ENCODE measurements at regions not wholly inside any gene's neighbourhood (a gene's known extent, or its start where the extent isn't known, plus 50 kb on each side); places are given as distances from the start of the nearest gene placed in this dataset.

- H3K36me3 Mint-ChIP-seq: no peaks in the 10 kb centered on the region
- peaks cover 9% of the 10 kb centered on the region for H3K9me3 Mint-ChIP-seq (ENCODE audit: low read depth)
- H3K27me3 Mint-ChIP-seq: peaks cover 2% of the 10 kb centered on the region
- H3K27ac Mint-ChIP-seq: no peak overlapping the region
- H3K4me3 Mint-ChIP-seq: no peak overlapping the region
- no peaks in the 10 kb centered on the region for H3K4me1 Mint-ChIP-seq (ENCODE audit: low read depth)
Observed at GRCh38 chr12:127771546-127771945, 495.4 kb upstream of the TMEM132C start.

- Mint-ChIP-seq H3K36me3 (no peaks in the 10 kb centered on the region), H3K27me3 (peaks cover 2% of the 10 kb centered on the region), H3K4me1 (ENCODE audit: low read depth) (no peaks in the 10 kb centered on the region), H3K9me3 (ENCODE audit: low read depth) (peaks cover 9% of the 10 kb centered on the region), H3K4me3 (no peak overlapping the region), H3K27ac (no peak overlapping the region)
Observed at GRCh38 chr12:127773520-127773919, 493.4 kb upstream of the TMEM132C start.

GRCh38 chr12:127774828-127775227 is 492.1 kb upstream of the TMEM132C start:
- H3K27ac Mint-ChIP-seq: no peak overlapping the region
- no peak overlapping the region for H3K4me3 Mint-ChIP-seq
- H3K9me3 Mint-ChIP-seq (ENCODE audit: low read depth): peaks cover 9% of the 10 kb centered on the region
- no peaks in the 10 kb centered on the region for H3K36me3 Mint-ChIP-seq
- H3K27me3 Mint-ChIP-seq: peaks cover 2% of the 10 kb centered on the region
- H3K4me1 Mint-ChIP-seq (ENCODE audit: low read depth): no peaks in the 10 kb centered on the region

GRCh38 chr12:127779301-127780045 is 487.5 kb upstream of the TMEM132C start:
- Mint-ChIP-seq H3K27me3 (no peaks in the 10 kb centered on the region), H3K27ac (no peak overlapping the region), H3K4me1 (ENCODE audit: low read depth) (no peaks in the 10 kb centered on the region), H3K36me3 (no peaks in the 10 kb centered on the region), H3K9me3 (ENCODE audit: low read depth) (peaks cover 4% of the 10 kb centered on the region), H3K4me3 (no peak overlapping the region)

- no peaks in the 10 kb centered on the region for H3K36me3 Mint-ChIP-seq
- no peaks in the 10 kb centered on the region for H3K4me1 Mint-ChIP-seq (ENCODE audit: low read depth)
- peaks cover 5% of the 10 kb centered on the region for H3K9me3 Mint-ChIP-seq (ENCODE audit: low read depth)
- H3K27me3 Mint-ChIP-seq: no peaks in the 10 kb centered on the region
- no peak overlapping the region for H3K27ac Mint-ChIP-seq
- H3K4me3 Mint-ChIP-seq: no peak overlapping the region
Observed at GRCh38 chr12:127780881-127781280, 486.1 kb upstream of the TMEM132C start.

GRCh38 chr12:127781336-127781735 is 485.6 kb upstream of the TMEM132C start:
- Mint-ChIP-seq H3K27me3 (no peaks in the 10 kb centered on the region), H3K27ac (no peak overlapping the region), H3K4me1 (ENCODE audit: low read depth) (no peaks in the 10 kb centered on the region), H3K9me3 (ENCODE audit: low read depth) (peaks cover 5% of the 10 kb centered on the region), H3K4me3 (no peak overlapping the region), H3K36me3 (no peaks in the 10 kb centered on the region)

GRCh38 chr12:127785540-127785939 is 481.4 kb upstream of the TMEM132C start:
- H3K27me3 Mint-ChIP-seq: no peaks in the 10 kb centered on the region
- H3K9me3 Mint-ChIP-seq (ENCODE audit: low read depth): peaks cover 5% of the 10 kb centered on the region
- no peaks in the 10 kb centered on the region for H3K36me3 Mint-ChIP-seq
- H3K27ac Mint-ChIP-seq: no peak overlapping the region
- no peaks in the 10 kb centered on the region for H3K4me1 Mint-ChIP-seq (ENCODE audit: low read depth)
- H3K4me3 Mint-ChIP-seq: no peak overlapping the region

- Mint-ChIP-seq H3K27ac (no peak overlapping the region), H3K27me3 (no peaks in the 10 kb centered on the region), H3K4me1 (ENCODE audit: low read depth) (no peaks in the 10 kb centered on the region), H3K9me3 (ENCODE audit: low read depth) (peaks cover 5% of the 10 kb centered on the region), H3K4me3 (no peak overlapping the region), H3K36me3 (no peaks in the 10 kb centered on the region)
Observed at GRCh38 chr12:127785986-127786590, 480.9 kb upstream of the TMEM132C start.

- Mint-ChIP-seq H3K4me1 (ENCODE audit: low read depth) (no peaks in the 10 kb centered on the region), H3K27me3 (no peaks in the 10 kb centered on the region), H3K36me3 (no peaks in the 10 kb centered on the region), H3K27ac (no peak overlapping the region), H3K9me3 (ENCODE audit: low read depth) (peaks cover 5% of the 10 kb centered on the region), H3K4me3 (no peak overlapping the region)
Observed at GRCh38 chr12:127787544-127787943, 479.4 kb upstream of the TMEM132C start.

- H3K27ac Mint-ChIP-seq: no peak overlapping the region
- H3K4me3 Mint-ChIP-seq: no peak overlapping the region
- H3K4me1 Mint-ChIP-seq (ENCODE audit: low read depth): no peaks in the 10 kb centered on the region
- H3K36me3 Mint-ChIP-seq: no peaks in the 10 kb centered on the region
- no peaks in the 10 kb centered on the region for H3K27me3 Mint-ChIP-seq
- peaks cover 7% of the 10 kb centered on the region for H3K9me3 Mint-ChIP-seq (ENCODE audit: low read depth)
Observed at GRCh38 chr12:127790376-127790775, 476.6 kb upstream of the TMEM132C start.

GRCh38 chr12:127791217-127791616 is 475.8 kb upstream of the TMEM132C start:
- peaks cover 7% of the 10 kb centered on the region for H3K9me3 Mint-ChIP-seq (ENCODE audit: low read depth)
- no peak overlapping the region for H3K27ac Mint-ChIP-seq
- no peaks in the 10 kb centered on the region for H3K36me3 Mint-ChIP-seq
- H3K4me3 Mint-ChIP-seq: no peak overlapping the region
- no peaks in the 10 kb centered on the region for H3K4me1 Mint-ChIP-seq (ENCODE audit: low read depth)
- no peaks in the 10 kb centered on the region for H3K27me3 Mint-ChIP-seq

GRCh38 chr12:127797918-127798317 is 469.1 kb upstream of the TMEM132C start:
- Mint-ChIP-seq H3K4me3 (no peak overlapping the region), H3K27me3 (no peaks in the 10 kb centered on the region), H3K4me1 (ENCODE audit: low read depth) (no peaks in the 10 kb centered on the region), H3K36me3 (no peaks in the 10 kb centered on the region), H3K9me3 (ENCODE audit: low read depth) (peaks cover 7% of the 10 kb centered on the region), H3K27ac (no peak overlapping the region)

GRCh38 chr12:127802271-127802670 is 464.7 kb upstream of the TMEM132C start:
- Mint-ChIP-seq H3K36me3 (no peaks in the 10 kb centered on the region), H3K27me3 (no peaks in the 10 kb centered on the region), H3K4me3 (no peak overlapping the region), H3K4me1 (ENCODE audit: low read depth) (no peaks in the 10 kb centered on the region), H3K9me3 (ENCODE audit: low read depth) (no peaks in the 10 kb centered on the region), H3K27ac (no peak overlapping the region)

- Mint-ChIP-seq H3K27ac (no peak overlapping the region), H3K36me3 (no peaks in the 10 kb centered on the region), H3K9me3 (ENCODE audit: low read depth) (no peaks in the 10 kb centered on the region), H3K4me3 (no peak overlapping the region), H3K4me1 (ENCODE audit: low read depth) (no peaks in the 10 kb centered on the region), H3K27me3 (no peaks in the 10 kb centered on the region)
Observed at GRCh38 chr12:127803545-127803944, 463.4 kb upstream of the TMEM132C start.

GRCh38 chr12:127809275-127809674 is 457.7 kb upstream of the TMEM132C start:
- no peaks in the 10 kb centered on the region for H3K9me3 Mint-ChIP-seq (ENCODE audit: low read depth)
- H3K4me1 Mint-ChIP-seq (ENCODE audit: low read depth): no peaks in the 10 kb centered on the region
- H3K36me3 Mint-ChIP-seq: no peaks in the 10 kb centered on the region
- H3K27ac Mint-ChIP-seq: no peak overlapping the region
- no peak overlapping the region for H3K4me3 Mint-ChIP-seq
- no peaks in the 10 kb centered on the region for H3K27me3 Mint-ChIP-seq

- H3K4me1 Mint-ChIP-seq (ENCODE audit: low read depth): no peaks in the 10 kb centered on the region
- H3K4me3 Mint-ChIP-seq: no peak overlapping the region
- H3K27ac Mint-ChIP-seq: no peak overlapping the region
- no peaks in the 10 kb centered on the region for H3K36me3 Mint-ChIP-seq
- H3K9me3 Mint-ChIP-seq (ENCODE audit: low read depth): no peaks in the 10 kb centered on the region
- H3K27me3 Mint-ChIP-seq: no peaks in the 10 kb centered on the region
Observed at GRCh38 chr12:127810041-127810440, 456.9 kb upstream of the TMEM132C start.
